Mesenchymal stem cell (in vitro differentiated cells and primary cell): ENCODE measurements at regions not wholly inside any gene's neighbourhood (a gene's known extent, or its start where the extent isn't known, plus 50 kb on each side); places are given as distances from the start of the nearest gene placed in this dataset.

Experiments used
- DNase-seq: peaks from one replicate; pipeline ENCODE4 v3.0.0-alpha.2; 2013
- H2AFZ ChIP-seq: one replicate; pipeline ENCODE4 v1.6.1; 2013; ENCODE audit warnings: low read depth, mild to moderate bottlenecking, control low read depth, inconsistent platforms, low read length, moderate library complexity
- H2AK5ac ChIP-seq: 2 replicates; pipeline ENCODE4 v1.6.1; 2013; ENCODE audit warnings: low read length, moderate library complexity, mild to moderate bottlenecking, inconsistent platforms; ENCODE audit not compliant: severe bottlenecking
- H2BK120ac ChIP-seq: one replicate; pipeline ENCODE4 v1.6.1; 2013; ENCODE audit warnings: low read depth, mild to moderate bottlenecking, inconsistent platforms, low read length, moderate library complexity
- H2BK12ac ChIP-seq, 2 experiments: one replicate each; pipeline ENCODE4 v1.6.1; 2013; ENCODE audit warnings: inconsistent platforms in 2 of 2, low read length in 2 of 2, mild to moderate bottlenecking in 2 of 2, moderate library complexity in 2 of 2, control low read depth in 1 of 2
- H2BK15ac ChIP-seq: one replicate; pipeline ENCODE4 v1.6.1; 2013; ENCODE audit warnings: mild to moderate bottlenecking, low read depth, inconsistent platforms; ENCODE audit not compliant: poor library complexity, severe bottlenecking
- H2BK5ac ChIP-seq: 2 replicates; pipeline ENCODE4 v1.6.1; 2013; ENCODE audit warnings: low read depth, mild to moderate bottlenecking, low read length, control low read depth, inconsistent platforms; ENCODE audit not compliant: poor library complexity, severe bottlenecking
- H3K14ac ChIP-seq, 2 experiments: one replicate each; pipeline ENCODE4 v1.6.1; 2013; ENCODE audit warnings: inconsistent platforms in 2 of 2, low read length in 2 of 2, control low read depth in 1 of 2, mild to moderate bottlenecking in 1 of 2, moderate library complexity in 1 of 2
- H3K18ac ChIP-seq, 2 experiments: one replicate each; pipeline ENCODE4 v1.6.1; 2013; ENCODE audit warnings: inconsistent platforms in 2 of 2, low read length in 2 of 2, control low read depth in 1 of 2, low read depth in 1 of 2, mild to moderate bottlenecking in 1 of 2
- H3K23ac ChIP-seq, 2 experiments: one replicate each; pipeline ENCODE4 v1.6.1; 2013; ENCODE audit warnings: inconsistent platforms in 2 of 2, low read length in 2 of 2, mild to moderate bottlenecking in 2 of 2, moderate library complexity in 2 of 2, control low read depth in 1 of 2
- H3K27ac ChIP-seq: 2 replicates; pipeline ENCODE4 v1.5.1; 2013; ENCODE audit warnings: mild to moderate bottlenecking, moderate library complexity, low read length, control low read depth, inconsistent platforms; ENCODE audit not compliant: poor library complexity, severe bottlenecking
- H3K27me3 ChIP-seq, 2 experiments: 2 replicates each; pipeline versions ENCODE4 v1.6.1 to v1.7.0; 2013; ENCODE audit warnings: low read length in 2 of 2, mild to moderate bottlenecking in 2 of 2, moderate library complexity in 2 of 2, control low read depth in 1 of 2, inconsistent platforms in 1 of 2; ENCODE audit not compliant: control insufficient read depth in 1 of 2, insufficient read depth in 1 of 2
- H3K36me3 ChIP-seq, 2 experiments: 2 replicates each; pipeline versions ENCODE4 v1.6.1 to v1.7.0; 2013; ENCODE audit warnings: low read length in 2 of 2, control low read depth in 1 of 2, inconsistent platforms in 1 of 2, low read depth in 1 of 2, mild to moderate bottlenecking in 1 of 2; ENCODE audit not compliant: insufficient read depth in 2 of 2, control insufficient read depth in 1 of 2
- H3K4ac ChIP-seq, 2 experiments: one replicate each; pipeline ENCODE4 v1.6.1; 2013; ENCODE audit warnings: inconsistent platforms in 2 of 2, low read length in 2 of 2, mild to moderate bottlenecking in 2 of 2, moderate library complexity in 2 of 2, control low read depth in 1 of 2, low read depth in 1 of 2
- H3K4me1 ChIP-seq: 2 replicates; pipeline ENCODE4 v1.6.1; 2013; ENCODE audit warnings: low read depth, low read length, control low read depth; ENCODE audit not compliant: control insufficient read depth, insufficient read depth
- H3K4me2 ChIP-seq: 2 replicates; pipeline ENCODE4 v1.6.1; 2013; ENCODE audit warnings: low read length, mild to moderate bottlenecking, inconsistent platforms; ENCODE audit not compliant: poor library complexity, severe bottlenecking
- H3K4me3 ChIP-seq, 2 experiments: 2 replicates each; pipeline versions ENCODE4 v1.5.1 to v1.7.0; 2013; ENCODE audit warnings: low read length in 2 of 2, mild to moderate bottlenecking in 2 of 2, control low read depth in 1 of 2, low read depth in 1 of 2; ENCODE audit not compliant: insufficient read depth in 1 of 2
- H3K79me1 ChIP-seq: replicated peaks from 2 replicates; pipeline ENCODE4 v1.6.1; 2013; ENCODE audit warnings: mild to moderate bottlenecking, control low read depth, low read length, inconsistent platforms; ENCODE audit not compliant: poor library complexity, severe bottlenecking
- H3K9ac ChIP-seq: 2 replicates; pipeline ENCODE4 v1.7.0; 2013; ENCODE audit warnings: mild to moderate bottlenecking, low read length, moderate library complexity
- H3K9me3 ChIP-seq: 2 replicates; pipeline ENCODE4 v1.7.0; 2013; ENCODE audit warnings: mild to moderate bottlenecking, low read length; ENCODE audit not compliant: control insufficient read depth
- H4K8ac ChIP-seq: one replicate; pipeline ENCODE4 v1.6.1; 2013; ENCODE audit warnings: inconsistent platforms, mild to moderate bottlenecking, low read length, moderate library complexity
- H4K91ac ChIP-seq: one replicate; pipeline ENCODE4 v1.6.1; 2013; ENCODE audit warnings: mild to moderate bottlenecking, low read length, inconsistent platforms
- WGBS: methylation state at CpG from one replicate; pipeline ENCODE4 v1.1.7; 2013; ENCODE audit warnings: mixed read lengths; 5-methylcytosine and 5-hydroxymethylcytosine counted together

DNA sequence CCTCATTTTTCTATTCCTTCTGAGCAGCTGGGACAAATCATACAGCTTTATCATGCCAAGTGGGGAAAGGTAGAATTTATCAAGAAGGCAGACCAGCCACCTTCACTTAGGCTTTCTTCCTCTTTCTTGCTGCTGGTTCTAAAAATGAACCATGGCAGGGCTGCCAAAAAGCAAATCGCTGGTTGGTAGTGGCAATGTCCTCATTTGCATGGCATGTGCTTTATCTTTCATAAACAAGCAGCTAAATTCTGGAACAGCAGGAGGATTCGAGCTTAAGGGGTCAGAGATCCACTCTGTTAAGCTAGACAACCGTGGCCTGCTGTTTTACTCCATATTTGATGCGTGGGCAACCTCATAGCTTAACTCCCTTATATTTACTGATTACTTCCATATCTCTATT, 91.3 kb downstream of the RPE65 start:
- Histone ChIP-seq H3K4me3 (no peak overlapping the region), H3K36me3 (no peaks in the 10 kb centered on the region), H3K4me2 (no peak overlapping the region), H3K4ac (peak overlapping the region in 1 of 2 experiments; percentile 98), H3K27me3 (no peaks in the 10 kb centered on the region), H2BK5ac (no peak overlapping the region), H4K8ac (peak overlapping the region; percentile 52), H3K79me1 (no peaks in the 10 kb centered on the region), H2BK12ac (peak overlapping the region in 1 of 2 experiments; percentile 50), H3K9me3 (no peaks in the 10 kb centered on the region), H2AFZ (no peak overlapping the region), H3K9ac (no peak overlapping the region), H3K27ac (no peak overlapping the region), H2BK120ac (peak overlapping the region; percentile 93), H3K18ac (peak overlapping the region; percentile 77 to 84), H2AK5ac (no peak overlapping the region), H4K91ac (peak overlapping the region; percentile 78), H2BK15ac (no peak overlapping the region), H3K14ac (no peak overlapping the region), H3K4me1 (no peaks in the 10 kb centered on the region), H3K23ac (no peak overlapping the region)
- DNase-seq = peak; percentile 32
- WGBS = 58% methylated on average over 4 of the region's 4 CpGs

GRCh38 chr1:68355614-68356013, 94.1 kb downstream of the RPE65 start:
- Histone ChIP-seq H2BK12ac (no peak overlapping the region), H3K9me3 (no peaks in the 10 kb centered on the region), H3K14ac (no peak overlapping the region), H3K4ac (no peak overlapping the region), H2AFZ (no peak overlapping the region), H2BK15ac (no peak overlapping the region), H3K23ac (no peak overlapping the region), H3K9ac (no peak overlapping the region), H3K27me3 (no peaks in the 10 kb centered on the region), H3K79me1 (no peaks in the 10 kb centered on the region), H2BK5ac (no peak overlapping the region), H3K36me3 (no peaks in the 10 kb centered on the region), H2BK120ac (no peak overlapping the region), H3K27ac (no peak overlapping the region), H3K4me1 (no peaks in the 10 kb centered on the region), H3K4me3 (no peak overlapping the region), H3K4me2 (no peak overlapping the region), H4K8ac (no peak overlapping the region), H4K91ac (no peak overlapping the region), H2AK5ac (no peak overlapping the region), H3K18ac (no peak overlapping the region)
- WGBS = 100% methylated on average over 1 of the region's 3 CpGs
- DNase-seq = no peak

GRCh38 chr1:68352202-68352601, 97.6 kb downstream of the RPE65 start:
- H3K27me3 ChIP-seq = no peaks in the 10 kb centered on the region
- no peaks in the 10 kb centered on the region for H3K36me3 ChIP-seq
- no peak overlapping the region for H3K9ac ChIP-seq
- 55% methylated on average over 2 of the region's 2 CpGs for WGBS
- peak overlapping the region in 1 of 2 experiments; percentile 5 for H2BK12ac ChIP-seq
- no peak overlapping the region for H3K23ac ChIP-seq
- DNase-seq = no peak
- H3K4ac ChIP-seq = no peak overlapping the region
- no peaks in the 10 kb centered on the region for H3K9me3 ChIP-seq
- no peaks in the 10 kb centered on the region for H3K4me1 ChIP-seq
- H4K8ac ChIP-seq = no peak overlapping the region
- no peak overlapping the region for H3K27ac ChIP-seq
- H2BK5ac ChIP-seq = no peak overlapping the region
- no peak overlapping the region for H2BK120ac ChIP-seq
- no peaks in the 10 kb centered on the region for H3K79me1 ChIP-seq
- no peak overlapping the region for H3K14ac ChIP-seq
- no peak overlapping the region for H4K91ac ChIP-seq
- no peak overlapping the region for H2BK15ac ChIP-seq
- H3K4me3 ChIP-seq = no peak overlapping the region
- H2AK5ac ChIP-seq = no peak overlapping the region
- no peak overlapping the region for H3K4me2 ChIP-seq
- H3K18ac ChIP-seq = no peak overlapping the region
- no peak overlapping the region for H2AFZ ChIP-seq

- H2BK120ac ChIP-seq = no peak overlapping the region
- H3K18ac ChIP-seq = no peak overlapping the region
- H3K27ac ChIP-seq = no peak overlapping the region
- no peaks in the 10 kb centered on the region for H3K27me3 ChIP-seq
- H2BK5ac ChIP-seq = no peak overlapping the region
- H3K4ac ChIP-seq = no peak overlapping the region
- no peak overlapping the region for H4K91ac ChIP-seq
- H3K4me1 ChIP-seq = no peaks in the 10 kb centered on the region
- no peaks in the 10 kb centered on the region for H3K9me3 ChIP-seq
- no peak overlapping the region for H3K4me3 ChIP-seq
- H3K36me3 ChIP-seq = no peaks in the 10 kb centered on the region
- no peak overlapping the region for H3K14ac ChIP-seq
- H3K4me2 ChIP-seq = no peak overlapping the region
- no peak overlapping the region for H3K23ac ChIP-seq
- H2AK5ac ChIP-seq = no peak overlapping the region
- no peak overlapping the region for H2BK15ac ChIP-seq
- no peak overlapping the region for H4K8ac ChIP-seq
- H2AFZ ChIP-seq = no peak overlapping the region
- DNase-seq = no peak
- no peak overlapping the region for H3K9ac ChIP-seq
- 100% methylated on average over 1 of the region's 2 CpGs for WGBS
- H2BK12ac ChIP-seq = no peak overlapping the region
- H3K79me1 ChIP-seq = no peaks in the 10 kb centered on the region
Observed at GRCh38 chr1:68347415-68347814, 102.3 kb downstream of the RPE65 start.
